Panc1 (cell line): ENCODE measurements at regions not wholly inside any gene's neighbourhood (a gene's known extent, or its start where the extent isn't known, plus 50 kb on each side); places are given as distances from the start of the nearest gene placed in this dataset.
A peak's percentile ranks its signal among the peaks of the same experiment; 100 is the strongest.

Experiments used
- ATAC-seq: fragments of 200-7000 bp; cut with Tn5 transposase; 2 replicates; pipeline ENCODE4 v1.9.1; 2020; ENCODE audit warnings: mild to moderate bottlenecking, moderate library complexity
- BruUV-seq: library from RNA; stranded (reverse); fragments of 400-500 nt; replicated peaks from 2 replicates; lab custom pipeline; 2021; lab: Mats Ljungman, UMichigan
- CTCF ChIA-PET: fragments of 300-600 bp; sonication (Branson Sonifier 250); formaldehyde crosslinking; loops from one replicate; lab custom pipeline; 2022; ENCODE audit warnings: antibody characterized with exemption; lab: Charles Lee
- POLR2A ChIA-PET: fragments of 300-600 bp; sonication (Branson Sonifier 250); formaldehyde crosslinking; loops from one replicate; lab custom pipeline; 2022; ENCODE audit warnings: antibody characterized with exemption; lab: Charles Lee
- DNase-seq: peaks from one replicate; pipeline ENCODE4 v3.0.0-alpha.2; 2010; ENCODE audit warnings: low read depth, low spot score
- H3K27ac ChIP-seq: 2 replicates; pipeline ENCODE4 v1.5.1; 2011; ENCODE audit warnings: mild to moderate bottlenecking, low read length, inconsistent platforms
- H3K27me3 ChIP-seq: fragments of 200-500 bp; sonication (Bioruptor generic); 2 replicates; pipeline ENCODE4 v1.6.0; 2014; ENCODE audit warnings: low read length, inconsistent platforms; ENCODE audit not compliant: control insufficient read depth, insufficient read depth
- H3K36me3 ChIP-seq: fragments of 200-500 bp; sonication (Bioruptor generic); 2 replicates; pipeline ENCODE4 v1.5.1; 2014; ENCODE audit warnings: inconsistent platforms, mild to moderate bottlenecking, low read length, moderate library complexity; ENCODE audit not compliant: control insufficient read depth, insufficient read depth
- H3K4me1 ChIP-seq: 2 replicates; pipeline ENCODE4 v1.5.1; 2011; ENCODE audit warnings: inconsistent platforms, mild to moderate bottlenecking, low read length, moderate library complexity; ENCODE audit not compliant: control insufficient read depth, insufficient read depth
- H3K4me3 ChIP-seq, 2 experiments: 2 replicates each; pipeline ENCODE4 v1.5.1; 2011 to 2012; ENCODE audit warnings: low read depth in 2 of 2, low read length in 2 of 2, mild to moderate bottlenecking in 2 of 2, inconsistent platforms in 1 of 2, moderate library complexity in 1 of 2
- H3K9me3 ChIP-seq: fragments of 200-500 bp; sonication (Bioruptor generic); 2 replicates; pipeline ENCODE4 v1.5.1; 2014; ENCODE audit warnings: low read depth, mild to moderate bottlenecking, inconsistent platforms, low read length, moderate library complexity; ENCODE audit not compliant: control insufficient read depth, insufficient read depth
- CTCF ChIP-seq: fragments of 450-650 bp; IDR thresholded peaks from 2 replicates; pipeline ENCODE4 v1.5.1; 2017; ENCODE audit warnings: mild to moderate bottlenecking
- POLR2AphosphoS5 ChIP-seq: IDR thresholded peaks from 2 replicates; pipeline ENCODE4 v1.6.1; 2012; ENCODE audit warnings: mild to moderate bottlenecking, low read depth, low read length, moderate library complexity
- REST ChIP-seq, 2 experiments: IDR thresholded peaks; 2 replicates each; pipeline ENCODE4 v1.6.1; 2011 to 2012; ENCODE audit warnings: low read depth in 2 of 2, control low read depth in 1 of 2, low read length in 1 of 2, mild to moderate bottlenecking in 1 of 2, moderate library complexity in 1 of 2; ENCODE audit not compliant: insufficient read depth in 1 of 2
- SIN3A ChIP-seq: IDR thresholded peaks from 2 replicates; pipeline ENCODE4 v1.6.1; 2012; ENCODE audit warnings: low read depth, mild to moderate bottlenecking, low read length, moderate library complexity, borderline replicate concordance; ENCODE audit not compliant: insufficient read depth
- TCF7L2 ChIP-seq: IDR thresholded peaks from 2 replicates; pipeline ENCODE4 v1.6.1; 2011; ENCODE audit warnings: mild to moderate bottlenecking, low read depth, low read length, inconsistent platforms
- in situ Hi-C: cut with HindIII; loops from 2 replicates; pipeline ENCODE4 v1.10.0; 2016; ENCODE audit warnings: low sequenced_read_pairs, low pct_unique_long_range_greater_than_20kb
- intact Hi-C: fragments of 100-400 bp; cut with micrococcal nuclease; formaldehyde crosslinking; loops from one replicate; pipeline ENCODE4 v1.10.0; 2022; ENCODE audit not compliant: unreplicated experiment

- Histone ChIP-seq H3K36me3 (no peaks in the 10 kb centered on the region), H3K4me1 (no peaks in the 10 kb centered on the region), H3K27me3 (no peaks in the 10 kb centered on the region; the same call in 1 of the 2 replicates), H3K4me3 (no peak overlapping the region), H3K27ac (no peak overlapping the region), H3K9me3 (no peaks in the 10 kb centered on the region)
- ChIA-PET POLR2A (interaction anchor here (0.5 kb wide), 1 partner anchor 658 kb away, joined by 9 read pairs; no protein-coding TSS in a partner anchor), CTCF (no interaction called here)
- intact Hi-C loops (no loop called here), in situ Hi-C loops (no loop called here)
- no peak for TF ChIP-seq POLR2AphosphoS5
- TF ChIP-seq TCF7L2 = no peak
- no peak for TF ChIP-seq CTCF
- no peak for TF ChIP-seq REST (IDR thresholded peaks at IDR 0.05; ENCODE audit: insufficient read depth in 1 of 2, low read depth in 2 of 2, low read length in 1 of 2)
- no peak for TF ChIP-seq SIN3A
- no TSS peak for BruUV-seq
- DNase-seq (no peak), ATAC-seq (peak; percentile 49; the same call in 1 of the 2 replicates)
Observed at GRCh38 chr17:77847221-77848085, 111.0 kb upstream of the TNRC6C start.

GRCh38 chr17:77848257-77848656 is 110.2 kb upstream of the TNRC6C start:
- Histone ChIP-seq H3K9me3 (no peaks in the 10 kb centered on the region), H3K27ac (no peak overlapping the region), H3K4me1 (no peaks in the 10 kb centered on the region), H3K4me3 (no peak overlapping the region), H3K36me3 (no peaks in the 10 kb centered on the region), H3K27me3 (no peaks in the 10 kb centered on the region)
- TF ChIP-seq REST (IDR thresholded peaks at IDR 0.05; ENCODE audit: insufficient read depth in 1 of 2, low read depth in 2 of 2, low read length in 1 of 2) (no peak), POLR2AphosphoS5 (no peak)
- intact Hi-C loops = no loop called here
- DNase-seq (no peak), ATAC-seq (peak; percentile 33; the same call in 1 of the 2 replicates)
- POLR2A ChIA-PET = interaction anchor here (0.5 kb wide), 1 partner anchor 659 kb away, joined by 9 read pairs; no protein-coding TSS in a partner anchor
- no TSS peak for BruUV-seq
- in situ Hi-C loops = no loop called here
- CTCF ChIA-PET = no interaction called here
